ENCODE measurements at regions not wholly inside any gene's neighbourhood (a gene's known extent, or its start where the extent isn't known, plus 50 kb on each side); places are given as distances from the start of the nearest gene placed in this dataset.

GRCh38 chr1:243942196-243943150, 92.4 kb upstream of the AKT3 start:
- intact Hi-C loops (cut with DNase I) = no loop called here
- 87 to 90% methylated on average over 18 of the region's 18 CpGs for WGBS, 2 donors
- Histone ChIP-seq H3K27ac (no peak overlapping the region), H3K36me3 (no peaks in the 10 kb centered on the region), H3K4me1 (peaks cover 0 to 6% of the 10 kb centered on the region in 2 donors), H3K27me3 (no peaks in the 10 kb centered on the region), H3K4me3 (replicated peaks in 1 of 3) (no peak overlapping the region), H3K9me3 (no peaks in the 10 kb centered on the region)
- TF ChIP-seq POLR2A (IDR thresholded peaks at IDR 0.05) (no peak), CTCF (IDR thresholded peaks at IDR 0.05) (no peak)
- no peak for DNase-seq

GRCh38 chr1:243940451-243940850, 90.4 kb upstream of the AKT3 start:
- TF ChIP-seq POLR2A (IDR thresholded peaks at IDR 0.05) (no peak), CTCF (IDR thresholded peaks at IDR 0.05) (no peak)
- intact Hi-C loops (cut with DNase I) = no loop called here
- H3K4me3 ChIP-seq (replicated peaks in 1 of 3) = no peak overlapping the region
- 86 to 88% methylated on average over 6 of the region's 6 CpGs for WGBS, 2 donors
- no peaks in the 10 kb centered on the region for H3K36me3 ChIP-seq
- H3K27me3 ChIP-seq = no peaks in the 10 kb centered on the region
- no peak for DNase-seq
- peaks cover 0 to 6% of the 10 kb centered on the region in 2 donors for H3K4me1 ChIP-seq
- no peak overlapping the region for H3K27ac ChIP-seq
- H3K9me3 ChIP-seq = no peaks in the 10 kb centered on the region

GRCh38 chr1:243939167-243939848, 89.3 kb upstream of the AKT3 start:
- Histone ChIP-seq H3K4me1 (peaks cover 0 to 6% of the 10 kb centered on the region in 2 donors), H3K9me3 (no peaks in the 10 kb centered on the region), H3K27ac (no peak overlapping the region), H3K27me3 (no peaks in the 10 kb centered on the region), H3K4me3 (replicated peaks in 1 of 3) (no peak overlapping the region), H3K36me3 (no peaks in the 10 kb centered on the region)
- DNase-seq = peak in 1 of 2 donors; percentile 3
- WGBS, 2 donors = 44 to 48% methylated on average over 3 of the region's 3 CpGs
- intact Hi-C loops (cut with DNase I) = no loop called here
- TF ChIP-seq CTCF (IDR thresholded peaks at IDR 0.05) = no peak
- TF ChIP-seq POLR2A (IDR thresholded peaks at IDR 0.05) = no peak

- TF ChIP-seq POLR2A (IDR thresholded peaks at IDR 0.05) (no peak), CTCF (IDR thresholded peaks at IDR 0.05) (no peak)
- Histone ChIP-seq H3K36me3 (no peaks in the 10 kb centered on the region), H3K9me3 (no peaks in the 10 kb centered on the region), H3K4me3 (replicated peaks in 1 of 3) (no peak overlapping the region), H3K27me3 (no peaks in the 10 kb centered on the region), H3K27ac (no peak overlapping the region), H3K4me1 (peaks cover 0 to 6% of the 10 kb centered on the region in 2 donors)
- no peak for DNase-seq
- 85 to 94% methylated on average over 3 of the region's 3 CpGs for WGBS, 2 donors
- intact Hi-C loops (cut with DNase I) = no loop called here
Measured at GRCh38 chr1:243938208-243938607, 88.2 kb upstream of the AKT3 start.

- intact Hi-C loops (cut with DNase I) = no loop called here
- no peaks in the 10 kb centered on the region for H3K36me3 ChIP-seq
- DNase-seq = no peak
Measured at GRCh38 chr1:243933495-243933894, 83.5 kb upstream of the AKT3 start.

More at GRCh38 chr1:243933495-243933894, 83.5 kb upstream of the AKT3 start:
- no peak overlapping the region for H3K27ac ChIP-seq
- H3K4me1 ChIP-seq = no peaks in the 10 kb centered on the region
- H3K4me3 ChIP-seq (replicated peaks in 1 of 3) = no peak overlapping the region
- no peaks in the 10 kb centered on the region for H3K9me3 ChIP-seq
- 95 to 96% methylated on average over 4 of the region's 4 CpGs for WGBS, 2 donors
- H3K27me3 ChIP-seq = no peaks in the 10 kb centered on the region
- TF ChIP-seq POLR2A (IDR thresholded peaks at IDR 0.05) = no peak
- TF ChIP-seq CTCF (IDR thresholded peaks at IDR 0.05) = no peak
